CD4-positive, alpha-beta T cell (primary cell): ENCODE measurements at regions not wholly inside any gene's neighbourhood (a gene's known extent, or its start where the extent isn't known, plus 50 kb on each side); places are given as distances from the start of the nearest gene placed in this dataset.
"Not testable (repeated sequence)": the region's sequence is repeated elsewhere in the genome, so short reads cannot be mapped to it uniquely, and the experiment has no call there.

ENCODE experiments used
- ATAC-seq: fragments of 200-7000 bp; cut with Tn5 transposase; one replicate; pipeline ENCODE4 v1.10.0; 2022; ENCODE audit warnings: mild to moderate bottlenecking; ENCODE audit not compliant: poor library complexity
- CTCF ChIA-PET: fragments of 350-600 bp; sonication (Branson Sonifier 250); formaldehyde crosslinking; loops from one replicate; lab custom pipeline; 2021; ENCODE audit warnings: antibody characterized with exemption, inconsistent platforms; lab: Charles Lee
- POLR2A ChIA-PET: fragments of 350-600 bp; sonication (Branson Sonifier 250); formaldehyde crosslinking; loops from one replicate; lab custom pipeline; 2021; ENCODE audit warnings: antibody characterized with exemption, inconsistent platforms; lab: Charles Lee
- DNase-seq, 14 experiments: peaks; one replicate each; pipeline ENCODE4 v3.0.0-alpha.2; 2013 to 2020; ENCODE audit warnings: mixed read lengths in 2 of 14
- H3K27ac ChIP-seq, 2 donors: one replicate each; pipeline versions ENCODE4 v1.5.1 to v1.7.0; 2013; ENCODE audit warnings: low read length in 2 of 2, low read depth in 1 of 2, mild to moderate bottlenecking in 1 of 2
- H3K27me3 ChIP-seq, 2 experiments: 1 replicate in 1 of 2; 2 replicates in 1 of 2; pipeline versions ENCODE4 v1.6.1 to v1.7.0; 2013; ENCODE audit warnings: low read length in 2 of 2, control low read depth in 1 of 2, mild to moderate bottlenecking in 1 of 2, moderate library complexity in 1 of 2; ENCODE audit not compliant: insufficient read depth in 2 of 2, control insufficient read depth in 1 of 2
- H3K36me3 ChIP-seq: one replicate; pipeline ENCODE4 v1.6.1; 2013; ENCODE audit warnings: low read length, control low read depth; ENCODE audit not compliant: insufficient read depth
- H3K4me1 ChIP-seq: one replicate; pipeline ENCODE4 v1.6.1; 2013; ENCODE audit warnings: low read length, control low read depth; ENCODE audit not compliant: insufficient read depth
- H3K4me3 ChIP-seq: one replicate; pipeline ENCODE4 v1.5.1; 2013; ENCODE audit warnings: mild to moderate bottlenecking, low read length, moderate library complexity
- H3K9me3 ChIP-seq, 2 experiments: 1 replicate in 1 of 2; 2 replicates in 1 of 2; pipeline versions ENCODE4 v1.6.1 to v1.7.0; 2013; ENCODE audit warnings: low read length in 2 of 2, mild to moderate bottlenecking in 2 of 2, control low read depth in 1 of 2, moderate library complexity in 1 of 2; ENCODE audit not compliant: control insufficient read depth in 1 of 2, insufficient read depth in 1 of 2
- H3K27ac Mint-ChIP-seq: one replicate; pipeline ENCODE4 v1.8.0; 2020; ENCODE audit warnings: mixed read lengths
- H3K27me3 Mint-ChIP-seq: one replicate; pipeline ENCODE4 v1.8.0; 2021; ENCODE audit warnings: mixed read lengths
- H3K36me3 Mint-ChIP-seq: one replicate; pipeline ENCODE4 v1.8.0; 2021; ENCODE audit warnings: low read depth, mixed read lengths
- H3K4me1 Mint-ChIP-seq: one replicate; pipeline ENCODE4 v1.8.0; 2021; ENCODE audit warnings: low read depth, mixed read lengths
- H3K4me3 Mint-ChIP-seq: one replicate; pipeline ENCODE4 v1.8.0; 2020; ENCODE audit warnings: mild to moderate bottlenecking, mixed read lengths
- H3K9me3 Mint-ChIP-seq: one replicate; pipeline ENCODE4 v1.8.0; 2020; ENCODE audit warnings: mixed read lengths
- CTCF ChIP-seq: fragments of 200-600 bp; IDR thresholded peaks from one replicate; pipeline ENCODE4 v1.8.0; 2022; ENCODE audit warnings: antibody characterized with exemption, mild to moderate bottlenecking
- intact Hi-C, 2 experiments: fragments of 100-400 bp; cut with DNase I in 1 of 2; cut with micrococcal nuclease in 1 of 2; formaldehyde crosslinking; loops; one replicate each; pipeline versions ENCODE4 v1.15.1 to v1.9.0; 2023 to 2025; cut with DNase I, micrococcal nuclease

DNA sequence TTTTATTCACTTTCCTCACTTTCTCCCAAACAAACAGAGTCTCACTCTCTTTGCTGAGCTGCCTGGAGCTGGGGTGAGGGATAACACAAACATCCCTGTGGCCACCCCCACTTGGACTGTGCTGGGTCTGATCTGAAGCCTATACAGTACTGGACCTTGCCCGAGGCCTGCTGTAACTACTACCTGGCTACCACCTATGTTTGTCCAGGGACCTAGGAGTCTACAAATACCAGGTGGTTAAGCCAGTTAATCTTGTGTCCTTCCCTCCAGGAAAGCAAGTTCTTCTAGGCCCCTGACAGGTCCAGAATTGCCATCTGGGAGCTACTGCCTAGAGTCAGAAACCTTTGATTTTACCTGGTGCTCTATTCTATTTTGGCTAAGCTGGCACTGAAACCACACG lies 87.3 kb downstream of the RTL3 start:
- Mint-ChIP-seq H3K36me3 (no peaks in the 10 kb centered on the region), H3K4me1 (no peaks in the 10 kb centered on the region), H3K4me3 (no peak overlapping the region), H3K27ac (no peak overlapping the region), H3K27me3 (no peaks in the 10 kb centered on the region), H3K9me3 (no peaks in the 10 kb centered on the region)
- no peak for DNase-seq
- intact Hi-C loops, result no loop called here
- H3K9me3 ChIP-seq, result no peaks in the 10 kb centered on the region
- ATAC-seq, result no peak
- no peaks in the 10 kb centered on the region for H3K27me3 ChIP-seq
- ChIA-PET CTCF (no interaction called here), POLR2A (no interaction called here)
- H3K27ac ChIP-seq, result no peak overlapping the region
- H3K4me1 ChIP-seq, result no peaks in the 10 kb centered on the region
- TF ChIP-seq CTCF, result no peak
- no peaks in the 10 kb centered on the region for H3K36me3 ChIP-seq
- no peak overlapping the region for H3K4me3 ChIP-seq

DNA sequence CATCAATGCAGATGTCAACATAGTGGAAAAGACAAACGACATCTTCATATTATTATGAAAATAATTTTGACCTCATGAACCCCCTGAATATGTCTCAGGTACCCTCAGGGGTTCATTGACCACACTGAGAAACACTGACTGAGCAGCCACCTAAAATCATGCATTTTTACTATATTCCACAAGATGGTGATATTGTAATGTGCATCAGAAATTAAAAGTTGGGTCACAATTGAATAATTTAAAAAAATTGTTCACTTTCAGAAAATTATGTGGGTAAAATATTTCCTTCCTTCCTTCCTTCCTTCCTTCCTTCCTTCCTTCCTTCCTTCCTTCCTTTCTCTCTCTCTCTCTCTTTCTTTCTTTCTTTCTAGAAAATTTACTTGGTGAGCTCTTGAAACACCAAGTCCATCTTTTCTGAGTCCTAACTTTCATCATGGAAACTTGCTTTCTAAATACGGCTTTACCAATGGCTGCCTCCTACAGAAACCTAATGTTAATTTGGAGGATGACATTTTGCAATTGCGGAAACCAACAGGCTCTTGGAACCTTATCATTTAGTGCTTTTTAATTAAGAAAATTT lies 103.6 kb downstream of the RTL3 start:
- no peaks in the 10 kb centered on the region for H3K4me1 ChIP-seq
- ATAC-seq (peak; percentile 26), DNase-seq (peak in 3 of 14 experiments; percentile 41 to 48 (median 45))
- Mint-ChIP-seq H3K36me3 (no peaks in the 10 kb centered on the region), H3K4me3 (no peak overlapping the region), H3K27ac (no peak overlapping the region), H3K4me1 (peaks cover 9% of the 10 kb centered on the region), H3K9me3 (no peaks in the 10 kb centered on the region), H3K27me3 (no peaks in the 10 kb centered on the region)
- TF ChIP-seq CTCF, result peak; percentile 47
- H3K9me3 ChIP-seq, result no peaks in the 10 kb centered on the region
- H3K36me3 ChIP-seq, result no peaks in the 10 kb centered on the region
- ChIA-PET POLR2A (interaction anchor here (0.7 kb wide), 1 partner anchor 570 kb away, joined by 4 read pairs; no protein-coding TSS in a partner anchor), CTCF (interaction anchor here (0.7 kb wide), 1 partner anchor 637 kb away, joined by 3 read pairs; no protein-coding TSS in a partner anchor)
- no peak overlapping the region for H3K4me3 ChIP-seq
- no peak overlapping the region for H3K27ac ChIP-seq
- H3K27me3 ChIP-seq, result no peaks in the 10 kb centered on the region
- intact Hi-C loops, result loop anchor here (1.0 to 10.0 kb wide), 8 partner anchors 329 to 895 kb away; no protein-coding TSS in a partner anchor

GRCh38 chrX:78552628-78553027 lies 106.5 kb downstream of the RTL3 start:
- DNase-seq, H3K9me3 Mint-ChIP-seq, H3K4me1 ChIP-seq, H3K4me3 ChIP-seq, H3K27ac Mint-ChIP-seq, H3K36me3 Mint-ChIP-seq, CTCF ChIA-PET, H3K4me3 Mint-ChIP-seq, POLR2A ChIA-PET, ATAC-seq, H3K36me3 ChIP-seq, H3K27me3 Mint-ChIP-seq, H3K27me3 ChIP-seq, H3K9me3 ChIP-seq, H3K4me1 Mint-ChIP-seq, H3K27ac ChIP-seq: not testable (repeated sequence)
- intact Hi-C loops, result loop anchor here (5.0 to 10.0 kb wide), 4 partner anchors 332 to 892 kb away; no protein-coding TSS in a partner anchor

DNA sequence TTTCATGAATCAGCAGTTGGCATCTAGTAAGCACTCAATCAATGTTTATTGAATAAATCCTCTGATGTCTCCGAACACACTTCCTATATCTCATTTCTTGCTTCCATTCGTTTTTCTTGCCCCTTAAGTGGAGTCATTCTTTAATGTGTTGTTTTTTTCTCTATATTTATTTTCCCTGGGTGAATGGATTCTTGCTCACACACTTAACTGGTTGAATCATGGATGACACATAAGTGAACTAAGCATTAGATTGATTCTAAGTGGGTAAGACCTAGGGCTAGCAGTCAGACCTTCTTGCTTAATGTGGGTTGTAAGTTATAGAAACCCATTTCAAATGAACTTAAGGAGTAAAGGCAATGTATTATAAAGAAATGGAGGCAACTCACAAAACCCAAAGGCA lies 111.1 kb downstream of the RTL3 start:
- Histone ChIP-seq H3K4me3 (no peak overlapping the region), H3K27ac (no peak overlapping the region), H3K36me3 (no peaks in the 10 kb centered on the region), H3K4me1 (no peaks in the 10 kb centered on the region), H3K27me3 (no peaks in the 10 kb centered on the region), H3K9me3 (peaks cover 0 to 3% of the 10 kb centered on the region in 2 experiments)
- CTCF ChIA-PET, result no interaction called here
- H3K27ac Mint-ChIP-seq, result no peak overlapping the region
- TF ChIP-seq CTCF, result no peak
- POLR2A ChIA-PET, result no interaction called here
- H3K27me3 Mint-ChIP-seq, result no peaks in the 10 kb centered on the region
- H3K4me1 Mint-ChIP-seq, result no peaks in the 10 kb centered on the region
- no peak for ATAC-seq
- DNase-seq, result no peak
- intact Hi-C loops, result no loop called here
- H3K4me3 Mint-ChIP-seq, result no peak overlapping the region
- H3K9me3 Mint-ChIP-seq, result peaks cover 4% of the 10 kb centered on the region
- H3K36me3 Mint-ChIP-seq, result peaks cover 9% of the 10 kb centered on the region
